HEK293 (cell line): ENCODE measurements at regions not wholly inside any gene's neighbourhood (a gene's known extent, or its start where the extent isn't known, plus 50 kb on each side); places are given as distances from the start of the nearest gene placed in this dataset.
A peak's percentile ranks its signal among the peaks of the same experiment; 100 is the strongest.
"Not testable (repeated sequence)": the region's sequence is repeated elsewhere in the genome, so short reads cannot be mapped to it uniquely, and the experiment has no call there.

Experiments
- CTCF ChIA-PET: fragments of 350-600 bp; formaldehyde crosslinking; extraction: SDS; loops from one replicate; lab custom pipeline; 2021; ENCODE audit warnings: antibody characterized with exemption; lab: Yijun Ruan, JAX
- POLR2A ChIA-PET: fragments of 300-600 bp; formaldehyde crosslinking; extraction: SDS; loops from one replicate; lab custom pipeline; 2020; ENCODE audit warnings: antibody characterized with exemption, inconsistent platforms; lab: Yijun Ruan, JAX
- H3K27ac ChIP-seq: fragments of 200-500 bp; sonication (Bioruptor generic); 2 replicates; pipeline ENCODE4 v1.5.1; 2014; ENCODE audit warnings: low read depth, low read length, control low read depth, inconsistent platforms; ENCODE audit errors: extremely low read depth
- H3K36me3 ChIP-seq, 2 experiments: fragments of 200-500 bp in 1 of 2; sonication (Bioruptor generic) in 1 of 2; 1 replicate in 1 of 2; 2 replicates in 1 of 2; pipeline ENCODE4 v1.5.1; 2014 to 2017; ENCODE audit warnings: inconsistent platforms in 2 of 2, low read length in 2 of 2; ENCODE audit not compliant: control insufficient read depth in 2 of 2, insufficient read depth in 1 of 2
- H3K4me1 ChIP-seq: fragments of 200-500 bp; sonication (Bioruptor generic); 2 replicates; pipeline ENCODE4 v1.5.1; 2014; ENCODE audit warnings: mild to moderate bottlenecking, low read length, inconsistent platforms; ENCODE audit not compliant: control insufficient read depth, insufficient read depth
- H3K4me3 ChIP-seq: 2 replicates; pipeline ENCODE4 v1.5.1; 2011; ENCODE audit warnings: low read depth, mild to moderate bottlenecking, control low read depth, low read length, moderate library complexity
- H3K9me3 ChIP-seq: fragments of 200-500 bp; sonication (Bioruptor generic); 2 replicates; pipeline ENCODE4 v1.5.1; 2014; ENCODE audit warnings: low read depth, low read length, inconsistent platforms; ENCODE audit not compliant: control insufficient read depth, insufficient read depth
- KLF16 ChIP-seq: fragments of 450-650 bp; formaldehyde crosslinking; IDR thresholded peaks from 2 replicates; pipeline ENCODE4 v1.5.1; 2017; ENCODE audit warnings: missing biosample characterization, missing genetic modification characterization
- KLF9 ChIP-seq: fragments of 450-650 bp; formaldehyde crosslinking; IDR thresholded peaks from 2 replicates; pipeline ENCODE4 v1.5.1; 2016; ENCODE audit warnings: missing biosample characterization, missing genetic modification characterization, low read depth
- OVOL3 ChIP-seq: fragments of 450-650 bp; formaldehyde crosslinking; IDR thresholded peaks from 2 replicates; pipeline ENCODE4 v1.5.1; 2016; ENCODE audit warnings: missing biosample characterization, missing genetic modification characterization
- TCF7L2 ChIP-seq: IDR thresholded peaks from 2 replicates; pipeline ENCODE4 v1.6.1; 2011; ENCODE audit warnings: low read depth, mild to moderate bottlenecking, inconsistent platforms, low read length, moderate library complexity, borderline replicate concordance
- ZBTB17 ChIP-seq: fragments of 450-650 bp; formaldehyde crosslinking; IDR thresholded peaks from 2 replicates; pipeline ENCODE4 v1.5.1; 2016; ENCODE audit warnings: missing biosample characterization, missing genetic modification characterization
- ZNF19 ChIP-seq: fragments of 450-650 bp; formaldehyde crosslinking; IDR thresholded peaks from 2 replicates; pipeline ENCODE4; 2016; ENCODE audit warnings: missing biosample characterization, missing genetic modification characterization, low read depth
- ZNF223 ChIP-seq: fragments of 450-650 bp; formaldehyde crosslinking; IDR thresholded peaks from 2 replicates; pipeline ENCODE4 v1.5.1; 2016; ENCODE audit warnings: missing biosample characterization, missing genetic modification characterization
- ZNF324 ChIP-seq: fragments of 450-650 bp; formaldehyde crosslinking; IDR thresholded peaks from 2 replicates; pipeline ENCODE4 v1.5.1; 2016; ENCODE audit warnings: missing biosample characterization, missing genetic modification characterization
- ZNF37A ChIP-seq: fragments of 450-650 bp; IDR thresholded peaks from 2 replicates; pipeline ENCODE4 v1.5.1; 2018; ENCODE audit warnings: missing biosample characterization, missing genetic modification characterization
- ZNF416 ChIP-seq: fragments of 450-650 bp; formaldehyde crosslinking; IDR thresholded peaks from 2 replicates; pipeline ENCODE4 v1.5.1; 2016; ENCODE audit warnings: missing biosample characterization, missing genetic modification characterization
- ZNF530 ChIP-seq: fragments of 450-650 bp; formaldehyde crosslinking; IDR thresholded peaks from 2 replicates; pipeline ENCODE4 v1.5.1; 2016; ENCODE audit warnings: low read depth, missing biosample characterization, missing genetic modification characterization
- ZNF623 ChIP-seq: fragments of 450-650 bp; formaldehyde crosslinking; IDR thresholded peaks from 2 replicates; pipeline ENCODE4 v1.5.1; 2016; ENCODE audit warnings: missing biosample characterization, missing genetic modification characterization
- ZNF654 ChIP-seq: fragments of 450-650 bp; formaldehyde crosslinking; IDR thresholded peaks from 2 replicates; pipeline ENCODE4 v1.5.1; 2016; ENCODE audit warnings: low read depth, missing biosample characterization, missing genetic modification characterization
- ZNF701 ChIP-seq: fragments of 450-650 bp; formaldehyde crosslinking; IDR thresholded peaks from 2 replicates; pipeline ENCODE4 v1.5.1; 2016; ENCODE audit warnings: missing biosample characterization, missing genetic modification characterization
- ZNF776 ChIP-seq: fragments of 450-650 bp; formaldehyde crosslinking; IDR thresholded peaks from 2 replicates; pipeline ENCODE4 v1.5.0; 2017; ENCODE audit warnings: missing biosample characterization, missing genetic modification characterization, borderline replicate concordance
- ZNF837 ChIP-seq: fragments of 450-650 bp; formaldehyde crosslinking; IDR thresholded peaks from 2 replicates; pipeline ENCODE4 v1.5.1; 2016; ENCODE audit warnings: missing biosample characterization, missing genetic modification characterization
- TF ChIP-seq, protein P1 (sequence below): fragments of 450-650 bp; formaldehyde crosslinking; IDR thresholded peaks from 2 replicates; pipeline ENCODE4 v1.5.1; 2016; ENCODE audit warnings: missing biosample characterization, missing genetic modification characterization
- TF ChIP-seq, protein P2 (sequence below): fragments of 450-650 bp; formaldehyde crosslinking; IDR thresholded peaks from 2 replicates; pipeline ENCODE4 v1.5.1; 2017; ENCODE audit warnings: missing biosample characterization, missing genetic modification characterization
- TF ChIP-seq, protein P3 (sequence below): fragments of 450-650 bp; formaldehyde crosslinking; IDR thresholded peaks from 2 replicates; pipeline ENCODE4 v1.5.1; 2016; ENCODE audit warnings: missing biosample characterization, missing genetic modification characterization
- TF ChIP-seq, protein P4 (sequence below): fragments of 450-650 bp; IDR thresholded peaks from 2 replicates; pipeline ENCODE4 v1.5.1; 2018; ENCODE audit warnings: missing biosample characterization, mild to moderate bottlenecking, missing genetic modification characterization

DNA sequence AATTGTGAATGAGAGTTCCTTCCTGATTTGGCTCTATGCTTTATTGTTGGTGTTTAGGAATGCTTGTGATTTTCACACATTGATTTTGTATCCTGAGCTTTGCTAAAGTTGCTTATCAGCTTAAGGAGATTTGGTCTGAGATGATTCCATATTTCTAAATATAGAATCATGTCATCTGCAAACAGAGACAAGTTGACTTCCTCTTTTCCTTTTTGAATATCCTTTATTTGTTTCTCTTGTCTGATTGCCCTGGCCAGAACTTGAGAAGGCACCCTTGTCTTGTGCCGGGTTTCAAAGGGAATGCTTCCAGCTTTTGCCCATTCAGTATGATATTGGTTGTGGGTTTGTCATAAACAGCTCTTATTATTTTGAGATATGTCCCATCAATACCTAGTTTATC lies 260.6 kb downstream of the TDRD3 start:
- H3K9me3 ChIP-seq, POLR2A ChIA-PET, H3K4me3 ChIP-seq, CTCF ChIA-PET, H3K4me1 ChIP-seq, H3K36me3 ChIP-seq, H3K27ac ChIP-seq: not testable (repeated sequence)

DNA sequence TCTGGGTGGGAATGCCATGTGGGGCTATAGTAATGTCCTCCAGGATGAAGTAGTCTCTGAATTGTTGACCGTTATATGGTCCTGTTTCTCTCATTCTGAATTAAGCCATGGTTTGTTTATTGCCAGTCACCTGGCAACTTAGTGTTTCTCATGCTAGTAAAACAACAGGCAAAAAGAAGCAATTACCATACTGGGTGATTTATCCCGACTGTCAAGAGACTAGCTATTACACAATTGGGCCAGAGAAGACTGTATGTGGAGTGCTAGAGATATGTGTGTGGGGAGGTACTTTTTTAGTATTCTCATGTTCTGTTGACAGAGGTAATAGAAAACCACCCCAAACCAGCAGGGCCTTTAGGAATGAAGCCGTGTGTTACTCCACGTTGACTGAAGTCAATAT lies 258.2 kb downstream of the TDRD3 start:
- Histone ChIP-seq H3K9me3 (no peaks in the 10 kb centered on the region), H3K4me3 (no peak overlapping the region), H3K36me3 (no peaks in the 10 kb centered on the region), H3K4me1 (no peaks in the 10 kb centered on the region), H3K27ac (no peak overlapping the region)
- TF ChIP-seq, protein P1, sequence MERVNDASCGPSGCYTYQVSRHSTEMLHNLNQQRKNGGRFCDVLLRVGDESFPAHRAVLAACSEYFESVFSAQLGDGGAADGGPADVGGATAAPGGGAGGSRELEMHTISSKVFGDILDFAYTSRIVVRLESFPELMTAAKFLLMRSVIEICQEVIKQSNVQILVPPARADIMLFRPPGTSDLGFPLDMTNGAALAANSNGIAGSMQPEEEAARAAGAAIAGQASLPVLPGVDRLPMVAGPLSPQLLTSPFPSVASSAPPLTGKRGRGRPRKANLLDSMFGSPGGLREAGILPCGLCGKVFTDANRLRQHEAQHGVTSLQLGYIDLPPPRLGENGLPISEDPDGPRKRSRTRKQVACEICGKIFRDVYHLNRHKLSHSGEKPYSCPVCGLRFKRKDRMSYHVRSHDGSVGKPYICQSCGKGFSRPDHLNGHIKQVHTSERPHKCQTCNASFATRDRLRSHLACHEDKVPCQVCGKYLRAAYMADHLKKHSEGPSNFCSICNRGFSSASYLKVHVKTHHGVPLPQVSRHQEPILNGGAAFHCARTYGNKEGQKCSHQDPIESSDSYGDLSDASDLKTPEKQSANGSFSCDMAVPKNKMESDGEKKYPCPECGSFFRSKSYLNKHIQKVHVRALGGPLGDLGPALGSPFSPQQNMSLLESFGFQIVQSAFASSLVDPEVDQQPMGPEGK (tag by site-specific recombination), result no peak
- no peak for TF ChIP-seq ZBTB17
- no peak for TF ChIP-seq KLF9 (tag by site-specific recombination)
- TF ChIP-seq ZNF324, result no peak
- no peak for TF ChIP-seq ZNF37A (tag by site-specific recombination)
- TF ChIP-seq, protein P2, sequence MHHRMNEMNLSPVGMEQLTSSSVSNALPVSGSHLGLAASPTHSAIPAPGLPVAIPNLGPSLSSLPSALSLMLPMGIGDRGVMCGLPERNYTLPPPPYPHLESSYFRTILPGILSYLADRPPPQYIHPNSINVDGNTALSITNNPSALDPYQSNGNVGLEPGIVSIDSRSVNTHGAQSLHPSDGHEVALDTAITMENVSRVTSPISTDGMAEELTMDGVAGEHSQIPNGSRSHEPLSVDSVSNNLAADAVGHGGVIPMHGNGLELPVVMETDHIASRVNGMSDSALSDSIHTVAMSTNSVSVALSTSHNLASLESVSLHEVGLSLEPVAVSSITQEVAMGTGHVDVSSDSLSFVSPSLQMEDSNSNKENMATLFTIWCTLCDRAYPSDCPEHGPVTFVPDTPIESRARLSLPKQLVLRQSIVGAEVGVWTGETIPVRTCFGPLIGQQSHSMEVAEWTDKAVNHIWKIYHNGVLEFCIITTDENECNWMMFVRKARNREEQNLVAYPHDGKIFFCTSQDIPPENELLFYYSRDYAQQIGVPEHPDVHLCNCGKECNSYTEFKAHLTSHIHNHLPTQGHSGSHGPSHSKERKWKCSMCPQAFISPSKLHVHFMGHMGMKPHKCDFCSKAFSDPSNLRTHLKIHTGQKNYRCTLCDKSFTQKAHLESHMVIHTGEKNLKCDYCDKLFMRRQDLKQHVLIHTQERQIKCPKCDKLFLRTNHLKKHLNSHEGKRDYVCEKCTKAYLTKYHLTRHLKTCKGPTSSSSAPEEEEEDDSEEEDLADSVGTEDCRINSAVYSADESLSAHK, result no peak
- TF ChIP-seq ZNF19 (tag by site-specific recombination), result no peak
- no peak for TF ChIP-seq ZNF530 (tag by site-specific recombination)
- no peak for TF ChIP-seq ZNF416 (tag by site-specific recombination)
- ChIA-PET CTCF (no interaction called here), POLR2A (no interaction called here)

DNA sequence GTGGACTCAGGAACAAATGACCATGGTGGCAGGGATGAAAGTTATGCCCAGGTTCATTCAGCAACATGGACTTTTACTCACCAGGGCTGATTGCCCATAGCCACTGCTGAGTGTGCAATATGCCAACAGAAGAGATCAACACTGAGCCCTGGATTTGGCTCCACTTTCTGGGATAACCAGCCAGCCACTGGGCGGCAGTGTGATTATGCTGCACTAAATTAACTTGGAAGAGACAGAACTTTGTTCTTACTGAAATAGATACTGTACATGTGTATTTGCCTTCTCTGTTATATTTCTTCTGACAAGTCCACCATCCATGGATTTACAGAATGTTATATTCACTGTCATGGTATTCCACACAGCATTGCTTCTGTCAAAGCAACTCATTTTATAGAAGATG lies 257.4 kb downstream of the TDRD3 start:
- H3K27ac ChIP-seq, result no peak overlapping the region
- POLR2A ChIA-PET, result no interaction called here
- TF ChIP-seq OVOL3, result no peak
- peak; percentile 33 for TF ChIP-seq ZNF654 (tag by site-specific recombination)
- H3K4me1 ChIP-seq, result no peaks in the 10 kb centered on the region
- H3K9me3 ChIP-seq, result no peaks in the 10 kb centered on the region
- no peak overlapping the region for H3K4me3 ChIP-seq
- CTCF ChIA-PET, result interaction anchor here (0.6 to 0.7 kb wide), 3 partner anchors 28 to 322 kb away, joined by 3 to 4 read pairs (median 3); no protein-coding TSS in a partner anchor
- H3K36me3 ChIP-seq, result no peaks in the 10 kb centered on the region

DNA sequence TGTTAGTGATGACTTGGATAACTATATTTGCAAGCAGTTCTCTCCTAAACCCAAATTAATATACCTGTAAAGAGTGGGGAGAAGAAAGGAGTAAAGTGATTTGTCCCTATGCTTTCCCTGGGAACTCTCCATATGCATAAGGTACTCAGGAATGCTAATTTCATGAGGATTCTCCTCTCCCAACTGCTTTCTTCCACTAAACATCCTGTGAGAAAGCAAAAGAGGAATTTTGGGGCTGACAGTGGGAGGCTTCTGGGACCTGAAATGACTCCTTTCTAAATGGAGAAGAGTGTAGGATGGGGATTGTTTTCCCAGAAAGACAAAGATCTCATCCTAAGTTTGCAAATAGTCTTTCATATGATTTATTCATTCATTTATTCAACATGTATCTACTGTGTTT lies 250.5 kb downstream of the TDRD3 start:
- no peaks in the 10 kb centered on the region for H3K9me3 ChIP-seq
- H3K4me3 ChIP-seq, result no peak overlapping the region
- H3K27ac ChIP-seq, result no peak overlapping the region
- ChIA-PET CTCF (no interaction called here), POLR2A (no interaction called here)
- no peaks in the 10 kb centered on the region for H3K36me3 ChIP-seq
- H3K4me1 ChIP-seq, result no peaks in the 10 kb centered on the region
- TF ChIP-seq ZNF623 (tag by site-specific recombination) (no peak), ZNF837 (tag by site-specific recombination) (no peak), ZNF776 (tag by site-specific recombination) (no peak), ZNF19 (tag by site-specific recombination) (no peak), KLF16 (tag by site-specific recombination) (no peak), ZNF223 (tag by site-specific recombination) (no peak), ZNF701 (tag by site-specific recombination) (no peak), TCF7L2 (no peak)
- TF ChIP-seq, protein P3, sequence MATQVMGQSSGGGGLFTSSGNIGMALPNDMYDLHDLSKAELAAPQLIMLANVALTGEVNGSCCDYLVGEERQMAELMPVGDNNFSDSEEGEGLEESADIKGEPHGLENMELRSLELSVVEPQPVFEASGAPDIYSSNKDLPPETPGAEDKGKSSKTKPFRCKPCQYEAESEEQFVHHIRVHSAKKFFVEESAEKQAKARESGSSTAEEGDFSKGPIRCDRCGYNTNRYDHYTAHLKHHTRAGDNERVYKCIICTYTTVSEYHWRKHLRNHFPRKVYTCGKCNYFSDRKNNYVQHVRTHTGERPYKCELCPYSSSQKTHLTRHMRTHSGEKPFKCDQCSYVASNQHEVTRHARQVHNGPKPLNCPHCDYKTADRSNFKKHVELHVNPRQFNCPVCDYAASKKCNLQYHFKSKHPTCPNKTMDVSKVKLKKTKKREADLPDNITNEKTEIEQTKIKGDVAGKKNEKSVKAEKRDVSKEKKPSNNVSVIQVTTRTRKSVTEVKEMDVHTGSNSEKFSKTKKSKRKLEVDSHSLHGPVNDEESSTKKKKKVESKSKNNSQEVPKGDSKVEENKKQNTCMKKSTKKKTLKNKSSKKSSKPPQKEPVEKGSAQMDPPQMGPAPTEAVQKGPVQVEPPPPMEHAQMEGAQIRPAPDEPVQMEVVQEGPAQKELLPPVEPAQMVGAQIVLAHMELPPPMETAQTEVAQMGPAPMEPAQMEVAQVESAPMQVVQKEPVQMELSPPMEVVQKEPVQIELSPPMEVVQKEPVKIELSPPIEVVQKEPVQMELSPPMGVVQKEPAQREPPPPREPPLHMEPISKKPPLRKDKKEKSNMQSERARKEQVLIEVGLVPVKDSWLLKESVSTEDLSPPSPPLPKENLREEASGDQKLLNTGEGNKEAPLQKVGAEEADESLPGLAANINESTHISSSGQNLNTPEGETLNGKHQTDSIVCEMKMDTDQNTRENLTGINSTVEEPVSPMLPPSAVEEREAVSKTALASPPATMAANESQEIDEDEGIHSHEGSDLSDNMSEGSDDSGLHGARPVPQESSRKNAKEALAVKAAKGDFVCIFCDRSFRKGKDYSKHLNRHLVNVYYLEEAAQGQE (tag by site-specific recombination), result no peak
- TF ChIP-seq, protein P4, sequence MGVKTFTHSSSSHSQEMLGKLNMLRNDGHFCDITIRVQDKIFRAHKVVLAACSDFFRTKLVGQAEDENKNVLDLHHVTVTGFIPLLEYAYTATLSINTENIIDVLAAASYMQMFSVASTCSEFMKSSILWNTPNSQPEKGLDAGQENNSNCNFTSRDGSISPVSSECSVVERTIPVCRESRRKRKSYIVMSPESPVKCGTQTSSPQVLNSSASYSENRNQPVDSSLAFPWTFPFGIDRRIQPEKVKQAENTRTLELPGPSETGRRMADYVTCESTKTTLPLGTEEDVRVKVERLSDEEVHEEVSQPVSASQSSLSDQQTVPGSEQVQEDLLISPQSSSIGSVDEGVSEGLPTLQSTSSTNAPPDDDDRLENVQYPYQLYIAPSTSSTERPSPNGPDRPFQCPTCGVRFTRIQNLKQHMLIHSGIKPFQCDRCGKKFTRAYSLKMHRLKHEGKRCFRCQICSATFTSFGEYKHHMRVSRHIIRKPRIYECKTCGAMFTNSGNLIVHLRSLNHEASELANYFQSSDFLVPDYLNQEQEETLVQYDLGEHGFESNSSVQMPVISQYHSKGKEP (tag by site-specific recombination), result no peak
